Left hindlimb (tissue), 1 donor: ENCODE measurements at regions not wholly inside any gene's neighbourhood (a gene's known extent, or its start where the extent isn't known, plus 50 kb on each side); places are given as distances from the start of the nearest gene placed in this dataset.
"Not testable (repeated sequence)": the region's sequence is repeated elsewhere in the genome, so short reads cannot be mapped to it uniquely, and the experiment has no call there.

Experiments
- DNase-seq: peaks from one replicate; pipeline ENCODE4 v3.0.0-alpha.2; 2018

DNA sequence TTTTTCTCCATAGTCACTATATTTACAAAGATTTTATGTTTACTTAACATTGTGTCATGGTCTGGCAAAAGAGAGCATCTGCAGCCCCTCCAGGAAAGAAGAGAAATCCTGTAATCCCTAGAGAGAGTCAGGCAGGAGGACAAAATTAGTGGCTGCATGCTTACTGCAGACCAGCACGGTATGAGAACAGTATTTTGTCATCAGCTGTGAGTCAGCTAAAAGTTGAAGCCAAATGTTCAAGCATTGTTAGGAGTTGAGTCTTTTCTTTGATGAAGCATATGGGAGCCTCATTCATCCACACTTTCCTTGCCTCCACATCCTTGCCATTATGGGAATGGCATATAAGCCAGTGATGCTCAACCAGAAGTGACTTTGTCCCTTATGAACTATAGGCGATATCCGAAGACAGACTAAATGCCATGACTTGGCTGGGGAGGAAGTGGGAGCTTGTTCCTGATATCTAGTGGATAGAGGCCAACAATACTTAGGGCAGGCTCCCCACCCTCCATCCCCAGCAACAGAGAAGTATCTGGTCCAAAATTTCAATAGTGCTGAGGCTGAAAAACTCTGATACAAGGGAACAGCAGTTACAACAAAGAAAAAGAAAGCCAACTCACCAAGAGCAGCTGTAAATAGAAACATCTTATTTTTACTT lies 112.0 kb upstream of the OR5AK2 start:
- no peak for DNase-seq

DNA sequence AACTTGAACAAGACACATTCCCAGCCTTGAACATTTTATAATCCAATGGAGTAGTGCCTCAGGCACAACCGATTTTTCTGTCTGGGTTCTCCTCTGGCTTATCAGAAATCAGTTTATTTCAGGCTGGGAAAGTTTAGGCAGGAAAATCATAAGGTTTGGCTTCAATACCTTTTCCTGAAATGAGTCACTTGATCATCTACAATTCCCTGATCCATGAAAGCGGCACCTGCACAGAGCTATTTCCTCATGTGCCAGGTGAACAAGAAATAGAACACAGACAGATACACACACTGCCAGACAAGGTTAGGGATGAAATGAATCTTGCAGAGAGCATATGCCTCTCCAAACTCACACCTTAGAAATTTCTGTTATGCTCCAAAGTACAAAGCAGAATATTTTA lies 106.7 kb upstream of the OR9G4 start:
- DNase-seq = no peak

DNA sequence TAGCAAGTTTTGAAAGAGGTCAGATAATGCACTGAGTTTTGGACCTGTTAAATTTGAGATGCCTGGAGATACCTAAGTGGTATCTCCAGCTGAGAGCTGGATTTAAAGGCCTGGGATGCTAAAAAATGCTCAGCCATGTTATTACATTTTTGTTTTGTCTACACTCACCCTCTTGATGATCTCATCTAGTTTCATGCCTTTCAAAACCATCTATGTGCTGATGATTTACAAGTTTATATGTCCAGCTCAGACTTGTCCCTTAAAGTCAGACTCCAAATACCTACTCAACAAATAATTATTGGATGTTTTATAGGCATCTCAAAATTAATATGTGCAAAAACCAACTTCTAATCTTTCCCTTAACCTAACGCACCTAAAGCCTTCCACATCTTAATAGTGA lies 103.6 kb upstream of the OR9G4 start:
- DNase-seq = no peak

DNA sequence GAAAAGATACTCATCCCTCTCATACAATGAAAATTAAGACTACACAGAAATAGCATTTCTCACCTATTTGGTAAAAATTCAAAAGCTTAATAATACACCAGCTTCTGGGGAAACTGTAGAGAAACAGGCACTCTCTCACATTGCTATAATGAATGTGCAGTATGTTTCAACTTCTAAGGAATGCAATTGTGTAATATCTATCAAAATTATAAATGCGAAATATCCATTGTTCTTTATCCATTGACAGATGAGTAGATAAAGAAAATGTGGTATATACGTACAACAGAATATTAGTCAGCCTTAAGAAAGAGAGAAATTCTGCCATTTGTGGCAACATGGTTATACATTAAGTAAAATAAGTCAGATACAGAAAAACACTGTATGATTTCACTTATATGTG lies 101.4 kb upstream of the OR9G4 start:
- no peak for DNase-seq

DNA sequence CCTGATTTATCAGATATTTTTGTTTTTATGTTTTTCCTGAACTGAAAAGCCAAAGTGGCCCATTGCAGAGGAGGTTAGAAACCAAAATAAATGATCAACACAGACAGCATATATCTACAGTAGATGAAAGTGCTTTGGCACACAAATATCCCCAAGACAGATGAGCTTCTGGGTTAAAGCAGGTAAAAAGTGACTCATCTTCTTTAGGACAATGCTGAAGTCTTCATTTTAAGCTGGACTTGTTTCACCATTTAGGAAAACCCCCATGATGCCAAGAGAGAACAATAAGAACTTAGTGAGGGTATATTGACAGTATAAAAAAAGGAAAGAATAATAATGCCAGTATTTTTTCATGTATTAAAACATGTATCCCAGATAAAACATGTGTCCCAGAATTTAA lies 100.8 kb upstream of the OR9G4 start:
- no peak for DNase-seq

DNA sequence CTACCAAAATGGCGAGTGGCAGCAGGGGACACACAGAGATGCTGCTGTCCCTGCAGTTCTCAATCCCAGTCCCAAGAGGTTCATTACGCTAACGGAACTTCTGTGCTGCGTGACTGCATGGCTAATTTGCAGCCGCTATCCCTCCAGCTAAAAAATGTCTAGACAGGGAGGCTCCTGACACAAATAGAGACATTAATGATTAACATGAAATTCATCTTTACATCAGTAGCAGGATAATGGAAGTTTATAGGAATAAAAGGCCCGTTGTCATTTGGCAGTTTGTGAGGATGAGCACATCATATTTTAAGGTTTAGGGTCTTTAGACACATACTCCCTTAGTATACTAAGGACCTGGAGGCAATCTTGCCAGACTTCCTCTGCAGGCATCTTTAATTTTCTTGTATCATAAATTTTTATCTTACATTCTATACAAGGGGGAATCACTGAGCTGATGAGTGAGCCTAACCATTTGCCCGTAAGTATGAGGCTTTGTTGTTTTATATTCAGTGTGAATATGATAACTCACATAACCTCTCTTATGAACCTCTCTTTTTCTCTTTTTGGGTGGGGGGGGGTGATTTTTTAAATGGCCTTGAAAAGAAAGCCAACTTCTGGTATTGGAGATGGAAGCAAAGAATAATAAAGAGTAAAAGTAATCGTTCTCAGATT lies 99.8 kb upstream of the OR9G4 start:
- DNase-seq = no peak

DNA sequence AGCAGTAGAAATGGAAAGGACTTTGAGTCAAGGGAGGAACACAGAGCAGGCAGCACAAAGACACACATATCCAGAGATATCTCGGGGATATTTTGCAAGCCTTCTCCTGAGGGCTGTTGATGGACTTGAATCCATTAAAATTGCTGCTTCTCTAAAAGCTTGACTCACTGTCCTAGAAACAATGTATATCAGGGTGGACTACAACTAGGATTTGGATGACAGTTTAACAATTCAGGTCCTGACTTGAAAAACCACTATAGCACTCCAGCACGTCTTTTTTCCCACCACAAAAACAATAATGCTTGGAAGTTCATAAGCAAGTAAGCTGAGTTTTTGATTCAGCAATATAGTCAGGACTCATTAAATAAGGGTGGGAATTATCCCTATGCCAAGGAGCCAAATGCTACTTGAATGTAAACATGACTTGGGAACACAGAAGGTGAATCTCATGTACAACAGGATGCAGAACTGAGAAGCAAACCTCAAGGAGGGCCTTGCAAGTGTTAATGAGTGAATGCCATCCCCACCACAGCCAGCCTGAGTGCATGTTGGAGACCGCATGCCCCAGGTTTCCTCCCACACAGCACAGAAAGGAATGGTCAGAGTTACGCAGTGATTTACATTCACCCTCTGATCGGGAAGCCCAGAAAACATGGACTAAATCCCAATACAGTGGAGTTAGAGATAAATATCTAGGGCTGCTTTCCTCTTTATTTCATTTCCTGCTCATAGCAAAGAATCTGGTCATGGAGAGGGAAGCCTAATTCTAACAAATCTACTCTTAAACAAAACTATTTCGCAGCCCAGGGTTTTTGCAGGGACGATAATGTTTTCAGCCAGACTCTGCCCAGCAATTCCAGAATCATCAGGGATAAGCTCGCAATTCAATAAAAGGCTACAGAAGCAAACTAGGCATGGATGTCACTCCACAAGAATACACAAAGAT lies 98.4 kb upstream of the OR9G4 start:
- DNase-seq = no peak

DNA sequence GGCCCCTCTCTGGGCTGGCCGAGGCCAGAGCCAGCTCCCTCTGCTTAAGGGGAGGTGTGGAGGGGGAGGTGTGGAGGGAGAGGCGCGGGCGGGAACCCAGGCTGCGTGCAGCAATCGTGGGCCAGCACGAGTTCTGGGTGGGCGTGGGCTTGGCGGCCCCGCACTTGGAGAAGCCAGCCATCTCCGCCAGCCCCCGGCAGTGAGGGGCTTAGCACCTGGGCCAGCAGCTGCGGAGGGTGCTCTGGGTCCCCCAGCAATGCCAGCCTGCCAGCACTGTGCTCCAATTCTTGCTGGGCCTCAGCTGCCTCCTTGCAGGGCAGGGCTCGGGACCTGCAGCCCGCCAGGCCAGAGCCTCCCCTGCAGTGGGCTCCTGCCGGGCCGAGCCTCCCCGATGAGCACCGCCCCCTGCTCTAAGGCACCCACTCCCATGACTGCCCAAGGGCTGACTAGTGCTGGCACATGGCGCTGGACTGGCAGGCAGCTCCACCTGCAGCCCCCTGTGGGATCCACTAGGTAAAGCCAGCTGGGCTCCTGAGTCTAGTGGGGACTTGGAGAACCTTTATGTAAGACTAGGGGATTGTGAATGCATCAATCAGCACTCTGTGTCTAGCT lies 96.7 kb upstream of the OR9G4 start:
- DNase-seq = no peak

DNA sequence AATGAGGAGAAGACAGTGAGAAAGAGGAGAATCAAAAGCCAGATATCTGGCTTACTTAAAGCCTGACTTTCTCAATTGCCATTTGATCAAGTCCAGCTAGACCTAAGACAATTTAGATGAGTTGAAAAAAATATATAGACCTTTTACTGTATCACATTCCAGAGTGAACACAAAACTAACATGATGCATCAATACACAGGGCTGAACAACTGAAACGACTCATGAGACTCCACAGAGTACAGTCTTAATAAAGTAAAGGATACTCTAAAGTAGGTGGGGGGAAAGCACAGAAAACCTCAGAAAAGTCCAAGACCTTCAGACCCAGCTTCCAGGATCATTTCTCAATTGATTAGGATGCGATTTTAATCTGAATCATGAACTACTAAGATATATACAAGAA lies 95.3 kb upstream of the OR9G4 start:
- no peak for DNase-seq

DNA sequence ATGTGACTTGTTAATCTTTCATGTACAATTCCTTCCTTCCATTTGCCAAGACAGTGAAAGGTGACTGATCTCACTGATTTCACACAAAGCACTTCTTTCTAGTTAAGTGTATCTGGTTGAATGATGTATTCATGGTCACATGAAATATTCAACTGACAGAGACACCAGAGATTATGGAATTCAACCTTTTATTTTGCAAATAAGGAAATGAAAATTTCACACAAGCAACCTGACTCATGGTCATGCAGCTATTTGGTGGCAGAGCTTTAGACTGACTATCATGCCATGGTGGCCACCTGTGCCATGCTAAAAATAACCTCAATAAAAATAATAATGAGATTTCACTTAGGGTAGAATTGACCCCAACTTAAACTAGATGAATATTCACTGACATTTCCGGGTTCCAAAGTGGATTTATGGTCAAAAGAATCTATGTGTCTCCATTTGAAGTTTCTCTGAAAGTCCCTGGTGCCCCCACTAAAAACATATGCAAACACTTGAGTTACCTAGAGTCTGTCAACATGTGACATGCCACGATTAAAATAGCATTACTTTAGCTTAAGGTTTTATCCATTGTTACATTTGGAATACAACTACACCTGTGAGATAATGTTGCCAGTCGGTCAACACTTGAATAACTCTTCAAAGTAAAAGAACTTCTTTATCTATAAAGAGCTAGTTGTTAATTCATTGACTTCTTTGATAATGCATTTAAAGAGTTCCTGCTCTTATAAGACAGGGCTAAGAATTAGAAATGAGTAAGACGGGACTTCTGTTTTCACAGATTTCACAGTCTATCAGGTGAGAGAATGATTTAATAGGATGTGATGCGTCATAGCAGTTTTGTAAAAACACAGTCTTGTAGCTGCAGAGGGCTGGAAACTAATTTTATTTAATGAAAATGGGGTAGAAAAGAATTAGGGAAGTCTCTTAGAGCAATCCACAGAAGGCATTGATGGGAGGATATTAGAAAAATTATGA lies 94.6 kb upstream of the OR9G4 start:
- no peak for DNase-seq

DNA sequence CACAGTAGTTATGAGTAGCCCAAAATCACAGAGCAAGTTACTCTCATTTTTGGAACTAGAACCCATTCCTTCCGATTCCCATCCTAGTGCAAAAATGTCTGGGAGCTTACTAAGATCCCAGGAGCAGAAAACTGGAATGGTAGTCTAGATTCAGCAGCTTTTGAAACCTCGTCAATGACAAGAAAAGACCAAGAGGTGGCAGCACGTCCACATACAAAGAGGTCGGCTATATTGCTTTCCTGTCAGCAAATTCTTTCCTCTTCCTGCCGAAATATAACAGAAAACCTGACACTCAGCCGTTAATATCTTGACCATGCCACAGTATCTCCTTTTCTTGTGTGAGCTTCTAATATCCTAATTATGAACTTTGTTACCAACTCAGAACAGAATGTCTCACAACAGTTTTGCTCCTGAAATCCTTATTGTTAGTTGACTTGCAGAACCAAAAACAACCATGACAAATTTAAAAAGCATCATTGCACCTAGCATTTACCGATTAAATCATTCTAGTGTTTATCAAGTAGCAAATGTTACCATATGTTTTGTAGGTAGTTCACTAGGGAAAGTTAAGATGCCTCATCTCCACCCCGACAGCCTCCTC lies 92.8 kb upstream of the OR9G4 start:
- DNase-seq = peak; percentile 57

DNA sequence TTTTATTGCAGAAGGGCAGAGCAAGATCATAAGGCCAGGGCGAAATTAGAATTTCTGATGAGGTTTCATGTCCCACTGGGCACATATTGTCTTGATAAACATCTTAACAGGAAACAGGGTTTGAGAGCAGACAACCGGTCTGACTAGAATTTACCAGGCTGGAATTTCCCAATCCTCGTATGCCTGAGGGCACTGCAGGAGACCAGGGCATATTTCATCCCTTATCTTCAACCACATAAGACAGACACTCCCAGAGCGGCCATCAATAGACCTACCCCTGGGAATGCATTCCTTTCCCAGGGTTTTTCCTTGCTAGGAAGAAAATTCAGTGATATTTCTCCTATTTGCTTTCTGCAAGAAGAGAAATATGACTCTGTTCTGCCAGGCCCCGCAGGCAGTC lies 78.9 kb upstream of the OR9G4 start:
- not testable (repeated sequence) for DNase-seq

DNA sequence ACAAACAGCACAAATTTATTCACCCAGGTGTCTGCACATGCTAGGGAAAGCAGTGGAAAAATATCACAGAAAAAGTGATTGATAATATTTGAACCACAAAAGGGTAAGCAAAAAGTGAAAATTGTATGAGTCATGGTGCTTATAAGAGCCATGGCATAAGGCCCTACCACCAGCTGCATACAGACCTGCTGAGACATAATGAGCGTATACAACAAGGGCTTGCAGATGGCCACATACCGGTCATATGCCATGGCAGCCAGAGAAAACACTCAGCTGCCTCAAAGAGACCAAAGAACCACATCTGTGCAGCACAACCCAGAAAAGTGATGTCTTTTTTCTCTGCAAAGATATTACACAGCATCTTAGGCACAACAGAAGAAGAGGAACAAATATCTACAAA lies 71.4 kb upstream of the OR9G4 start:
- DNase-seq = no peak

DNA sequence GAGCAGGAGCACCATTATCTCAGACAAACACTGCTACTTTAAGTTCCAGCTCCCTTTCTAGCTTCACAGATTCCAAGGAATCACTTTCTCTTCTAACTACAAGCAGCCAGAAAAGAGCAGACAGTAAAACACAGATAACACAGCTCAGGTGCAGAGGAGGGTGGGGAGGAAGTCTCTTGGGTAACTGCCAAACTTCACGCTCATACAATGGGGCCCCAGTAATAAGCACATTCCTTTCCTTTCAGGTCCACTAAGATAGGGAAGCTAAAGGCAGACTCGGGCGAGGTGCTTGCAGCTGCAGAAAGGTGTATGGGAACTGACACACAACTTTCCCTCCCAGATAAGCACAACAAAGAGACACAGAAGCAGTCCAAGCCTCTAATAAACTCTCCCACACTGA lies 69.2 kb upstream of the OR9G4 start:
- DNase-seq = no peak

DNA sequence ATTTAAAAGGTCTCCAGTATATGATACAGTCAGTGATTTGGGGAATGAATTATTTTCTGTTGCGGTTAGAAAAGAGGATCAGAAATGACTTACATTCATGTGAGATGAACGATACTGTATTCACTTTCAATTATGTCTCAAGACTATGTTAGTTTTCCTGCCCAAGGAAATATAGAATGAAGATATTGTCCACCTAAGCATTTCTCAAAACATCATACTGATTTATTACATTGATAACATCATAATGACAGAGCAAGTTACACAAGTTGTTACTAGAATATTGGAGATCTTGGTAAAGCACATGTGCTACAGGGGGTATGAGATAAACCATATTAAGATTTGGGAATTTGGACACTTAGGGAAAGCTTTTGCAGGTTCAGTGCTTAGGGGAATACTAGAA lies 67.8 kb upstream of the OR9G4 start:
- DNase-seq = no peak

DNA sequence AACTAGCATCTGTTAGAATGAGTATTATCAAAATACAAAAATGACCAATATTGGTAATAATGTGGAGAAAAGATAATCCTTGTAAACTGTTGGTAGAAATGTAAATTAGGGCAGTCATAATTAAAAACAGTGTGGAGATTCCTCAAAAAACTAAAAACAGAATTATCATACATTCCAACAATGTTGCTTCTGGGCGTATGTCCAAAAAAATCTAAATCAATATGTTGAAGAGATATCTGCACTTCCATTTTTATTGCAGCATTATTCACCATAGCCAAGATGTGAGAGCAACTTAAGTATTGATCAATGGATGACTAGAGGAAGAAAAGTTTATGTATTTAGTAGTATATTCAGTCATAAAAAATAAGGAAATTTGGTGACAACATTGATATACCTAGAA lies 59.8 kb upstream of the OR9G4 start:
- DNase-seq = no peak

DNA sequence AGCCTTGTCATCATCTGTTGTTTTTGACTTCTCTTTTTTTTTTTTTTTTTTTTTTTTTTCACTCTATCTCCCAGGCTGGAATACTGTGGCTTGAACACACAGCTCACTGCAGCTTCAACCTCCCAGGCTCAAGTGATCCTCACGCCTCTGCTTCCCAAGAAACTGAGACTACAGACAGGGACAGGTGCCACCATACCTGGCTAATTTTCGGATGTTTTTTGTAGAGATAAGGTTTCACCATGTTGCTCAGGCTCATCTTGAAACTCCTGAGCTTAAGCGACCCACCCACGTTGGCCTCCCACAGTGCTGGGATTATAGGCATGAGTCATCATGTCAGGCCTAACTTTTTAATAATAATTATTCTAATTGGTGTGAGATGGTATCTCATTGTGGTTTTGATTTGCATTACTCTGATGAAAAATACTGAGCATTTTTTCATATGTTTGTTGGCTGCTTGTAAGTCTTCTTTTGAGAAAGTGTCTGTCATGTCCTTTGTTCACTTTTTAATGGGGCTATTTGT lies 51.3 kb upstream of the OR9G4 start:
- DNase-seq = no peak
